Adrenal gland (tissue), 9 donors: ENCODE measurements at regions not wholly inside any gene's neighbourhood (a gene's known extent, or its start where the extent isn't known, plus 50 kb on each side); places are given as distances from the start of the nearest gene placed in this dataset.

Experiments
- DNase-seq, 7 donors: peaks; one replicate each; pipeline ENCODE4 v3.0.0-alpha.2; 2019 to 2020
- H3K27ac ChIP-seq, 5 donors: fragments of 200-600 bp; sonication (generic) in 4 of 5; 1 replicate in 3 of 5; 2 replicates in 2 of 5; pipeline versions ENCODE4 v1.5.1 to v1.8.0; 2016 to 2020; ENCODE audit warnings: mild to moderate bottlenecking in 1 of 5
- H3K27me3 ChIP-seq: fragments of 200-600 bp; 2 replicates; pipeline ENCODE4 v1.8.0; 2021
- H3K36me3 ChIP-seq, 2 donors: fragments of 200-600 bp; replicated peaks in 1 of 2; 1 replicate in 1 of 2; 2 replicates in 1 of 2; pipeline versions ENCODE4 v1.5.1 to v1.8.0; 2018 to 2022
- H3K4me1 ChIP-seq, 2 donors: fragments of 200-600 bp; replicated peaks in 1 of 2; 1 replicate in 1 of 2; 2 replicates in 1 of 2; pipeline versions ENCODE4 v1.5.1 to v1.8.0; 2018 to 2021
- H3K4me3 ChIP-seq, 4 donors: fragments of 200-600 bp; sonication (generic) in 3 of 4; one replicate each; pipeline ENCODE4 v1.5.1; 2016 to 2018
- H3K9me3 ChIP-seq, 3 donors: fragments of 200-600 bp; sonication (generic) in 1 of 3; replicated peaks in 1 of 3; 1 replicate in 2 of 3; 2 replicates in 1 of 3; pipeline versions ENCODE4 v1.5.1 to v1.8.0; 2016 to 2021
- POLR2A ChIP-seq, 2 donors: fragments of 450-650 bp; IDR thresholded peaks; one replicate each; pipeline ENCODE4 v1.6.1; 2017; ENCODE audit warnings: antibody characterized with exemption in 2 of 2, mild to moderate bottlenecking in 2 of 2, moderate library complexity in 1 of 2
- WGBS, 4 donors: extraction: QIAGEN DNeasy Blood & Tissue Kit in 2 of 4; methylation state at CpG; one replicate each; pipeline versions ENCODE4 v1.1.5 to v1.1.7; 2013 to 2017; 5-methylcytosine and 5-hydroxymethylcytosine counted together
- intact Hi-C, 2 donors: fragments of 100-400 bp; cut with DNase I; formaldehyde crosslinking; loops; one replicate each; pipeline versions ENCODE4 v1.14.1 to v1.15.0; 2022 to 2023
- TF ChIP-seq, protein P1 (sequence below), 6 experiments: fragments of 450-650 bp in 4 of 6; fragments of 200-600 bp in 2 of 6; sonication (generic) in 1 of 6; IDR thresholded peaks; 1 replicate in 5 of 6; 2 replicates in 1 of 6; pipeline versions ENCODE4 v1.5.1 to v1.8.0; 2016 to 2021; ENCODE audit warnings: antibody characterized with exemption in 6 of 6, mild to moderate bottlenecking in 2 of 6, moderate library complexity in 1 of 6
- donor health status: healthy with polysubstance abuse.
- donor health status: Bipolar disorder and iron deficiency.
- donor health status: DM: yes; HTN: yes; CAD: no.
- donor health status: DM: no; HTN: no; CAD: no.
- donor health status: DM: no; HTN: no; CAD: no.

DNA sequence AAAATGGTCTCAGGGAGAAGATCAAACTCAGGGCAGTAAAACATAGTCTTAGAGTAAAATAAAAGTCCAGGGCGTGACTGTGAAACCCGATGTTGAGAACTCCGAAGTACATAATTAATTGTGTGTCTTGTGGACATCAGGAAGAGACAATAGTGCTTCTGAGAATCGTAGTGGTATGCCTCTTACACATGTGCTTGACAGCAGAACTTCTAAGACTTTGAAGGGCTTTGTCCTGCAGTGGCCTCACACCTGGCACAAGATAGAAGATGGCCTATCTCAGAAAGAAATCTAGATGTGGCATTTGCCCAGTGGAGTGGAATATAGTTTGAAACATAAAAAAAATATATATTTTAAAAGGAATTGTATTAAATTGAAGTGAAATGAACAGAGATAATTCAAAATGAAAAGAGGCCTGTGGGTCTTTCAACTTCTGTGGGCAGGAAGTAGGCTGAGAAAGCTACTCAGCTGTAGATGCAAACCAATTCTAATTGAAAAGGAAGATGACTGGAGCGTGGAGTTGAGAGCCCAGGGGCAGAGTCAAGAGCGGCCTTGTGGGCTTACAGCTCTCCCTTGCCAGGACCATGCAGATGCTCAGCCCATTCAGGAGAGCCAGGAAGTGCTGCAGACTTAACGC, 468.4 kb downstream of the KDM4C start:
- intact Hi-C loops: no loop called here
- no peaks in the 10 kb centered on the region for H3K4me1 ChIP-seq
- no peaks in the 10 kb centered on the region for H3K27me3 ChIP-seq
- no peaks in the 10 kb centered on the region for H3K9me3 ChIP-seq
- H3K4me3 ChIP-seq: no peak overlapping the region
- no peak for DNase-seq
- TF ChIP-seq POLR2A (IDR thresholded peaks at IDR 0.05): no peak
- TF ChIP-seq, protein P1, sequence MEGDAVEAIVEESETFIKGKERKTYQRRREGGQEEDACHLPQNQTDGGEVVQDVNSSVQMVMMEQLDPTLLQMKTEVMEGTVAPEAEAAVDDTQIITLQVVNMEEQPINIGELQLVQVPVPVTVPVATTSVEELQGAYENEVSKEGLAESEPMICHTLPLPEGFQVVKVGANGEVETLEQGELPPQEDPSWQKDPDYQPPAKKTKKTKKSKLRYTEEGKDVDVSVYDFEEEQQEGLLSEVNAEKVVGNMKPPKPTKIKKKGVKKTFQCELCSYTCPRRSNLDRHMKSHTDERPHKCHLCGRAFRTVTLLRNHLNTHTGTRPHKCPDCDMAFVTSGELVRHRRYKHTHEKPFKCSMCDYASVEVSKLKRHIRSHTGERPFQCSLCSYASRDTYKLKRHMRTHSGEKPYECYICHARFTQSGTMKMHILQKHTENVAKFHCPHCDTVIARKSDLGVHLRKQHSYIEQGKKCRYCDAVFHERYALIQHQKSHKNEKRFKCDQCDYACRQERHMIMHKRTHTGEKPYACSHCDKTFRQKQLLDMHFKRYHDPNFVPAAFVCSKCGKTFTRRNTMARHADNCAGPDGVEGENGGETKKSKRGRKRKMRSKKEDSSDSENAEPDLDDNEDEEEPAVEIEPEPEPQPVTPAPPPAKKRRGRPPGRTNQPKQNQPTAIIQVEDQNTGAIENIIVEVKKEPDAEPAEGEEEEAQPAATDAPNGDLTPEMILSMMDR (IDR thresholded peaks at IDR 0.05): no peak
- 74 to 85% (median 79%) methylated on average over 7 of the region's 7 CpGs for WGBS, 4 donors
- H3K27ac ChIP-seq: no peak overlapping the region
- no peaks in the 10 kb centered on the region for H3K36me3 ChIP-seq
